Lower leg skin (tissue), 4 donors: ENCODE measurements at regions not wholly inside any gene's neighbourhood (a gene's known extent, or its start where the extent isn't known, plus 50 kb on each side); places are given as distances from the start of the nearest gene placed in this dataset.

Source experiments
- DNase-seq, 2 donors: peaks; one replicate each; pipeline ENCODE4 v3.0.0-alpha.2; 2019; ENCODE audit warnings: low spot score in 2 of 2
- H3K4me3 ChIP-seq: fragments of 200-600 bp; sonication (generic); 2 replicates; pipeline ENCODE4 v1.5.1; 2017; ENCODE audit warnings: mild to moderate bottlenecking, low read depth; ENCODE audit not compliant: poor library complexity, severe bottlenecking
- POLR2A ChIP-seq, 2 donors: fragments of 450-650 bp; IDR thresholded peaks; one replicate each; pipeline ENCODE4 v1.6.1; 2016 to 2017; ENCODE audit warnings: antibody characterized with exemption in 2 of 2, mild to moderate bottlenecking in 1 of 2, moderate library complexity in 1 of 2
- WGBS, 2 donors: methylation state at CpG; one replicate each; pipeline ENCODE4 v1.1.5; 2018; 5-methylcytosine and 5-hydroxymethylcytosine counted together
- intact Hi-C: fragments of 100-400 bp; cut with DNase I; formaldehyde crosslinking; loops from one replicate; pipeline ENCODE4 v1.15.0; 2023; ENCODE audit warnings: low total_unique reads
- TF ChIP-seq, protein P1 (sequence below), 3 donors: fragments of 450-650 bp; IDR thresholded peaks; one replicate each; pipeline ENCODE4 v1.5.1; 2016; ENCODE audit warnings: antibody characterized with exemption in 3 of 3, mild to moderate bottlenecking in 3 of 3, moderate library complexity in 2 of 3

DNA sequence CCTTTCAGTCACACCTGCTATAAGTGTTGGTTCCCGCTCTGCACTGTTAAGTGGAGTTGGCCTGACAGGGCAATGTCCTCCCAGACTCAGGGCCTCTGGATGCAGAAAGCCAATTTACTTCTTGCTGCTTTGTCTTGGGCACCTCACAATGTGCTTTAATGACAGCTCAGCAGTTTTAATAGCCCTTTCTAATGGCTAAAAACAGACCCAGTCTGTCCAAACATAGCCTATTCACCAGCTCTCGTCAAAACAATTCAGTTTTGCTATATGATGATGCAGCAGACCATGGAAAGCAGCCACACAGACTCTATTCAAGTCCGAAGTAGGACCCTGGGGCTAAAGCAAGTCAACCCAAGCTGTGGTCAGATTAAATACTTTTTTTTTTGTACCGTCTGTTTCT is 529.1 kb upstream of the SEMA6A start:
- no peak for TF ChIP-seq POLR2A (IDR thresholded peaks at IDR 0.05)
- TF ChIP-seq, protein P1, sequence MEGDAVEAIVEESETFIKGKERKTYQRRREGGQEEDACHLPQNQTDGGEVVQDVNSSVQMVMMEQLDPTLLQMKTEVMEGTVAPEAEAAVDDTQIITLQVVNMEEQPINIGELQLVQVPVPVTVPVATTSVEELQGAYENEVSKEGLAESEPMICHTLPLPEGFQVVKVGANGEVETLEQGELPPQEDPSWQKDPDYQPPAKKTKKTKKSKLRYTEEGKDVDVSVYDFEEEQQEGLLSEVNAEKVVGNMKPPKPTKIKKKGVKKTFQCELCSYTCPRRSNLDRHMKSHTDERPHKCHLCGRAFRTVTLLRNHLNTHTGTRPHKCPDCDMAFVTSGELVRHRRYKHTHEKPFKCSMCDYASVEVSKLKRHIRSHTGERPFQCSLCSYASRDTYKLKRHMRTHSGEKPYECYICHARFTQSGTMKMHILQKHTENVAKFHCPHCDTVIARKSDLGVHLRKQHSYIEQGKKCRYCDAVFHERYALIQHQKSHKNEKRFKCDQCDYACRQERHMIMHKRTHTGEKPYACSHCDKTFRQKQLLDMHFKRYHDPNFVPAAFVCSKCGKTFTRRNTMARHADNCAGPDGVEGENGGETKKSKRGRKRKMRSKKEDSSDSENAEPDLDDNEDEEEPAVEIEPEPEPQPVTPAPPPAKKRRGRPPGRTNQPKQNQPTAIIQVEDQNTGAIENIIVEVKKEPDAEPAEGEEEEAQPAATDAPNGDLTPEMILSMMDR (IDR thresholded peaks at IDR 0.05), result no peak
- intact Hi-C loops, result no loop called here
- WGBS, 2 donors, result 79 to 83% methylated on average over 4 of the region's 4 CpGs
- DNase-seq, result no peak
- no peak overlapping the region for H3K4me3 ChIP-seq

DNA sequence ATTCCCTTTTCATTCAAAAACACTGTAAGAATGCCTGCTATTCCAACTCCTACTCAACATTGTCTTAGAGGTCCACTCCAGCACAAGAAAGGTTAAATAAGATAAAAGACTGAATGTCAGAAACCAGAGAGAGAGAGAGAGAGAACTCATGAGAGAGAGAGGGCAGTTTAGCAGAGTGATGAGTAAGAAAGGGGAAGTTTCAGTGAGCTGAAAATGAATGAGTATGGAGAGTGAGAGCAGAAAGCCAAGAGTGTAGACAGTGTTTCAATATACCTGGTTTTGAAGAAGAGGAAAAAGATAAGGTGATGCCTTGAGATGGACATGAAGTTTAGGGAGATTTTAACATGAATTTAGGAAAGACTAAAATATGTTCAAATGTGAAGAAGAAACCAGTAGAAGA is 528.0 kb upstream of the SEMA6A start:
- no peak overlapping the region for H3K4me3 ChIP-seq
- TF ChIP-seq, protein P1 (IDR thresholded peaks at IDR 0.05), result no peak
- intact Hi-C loops, result no loop called here
- DNase-seq, result no peak

DNA sequence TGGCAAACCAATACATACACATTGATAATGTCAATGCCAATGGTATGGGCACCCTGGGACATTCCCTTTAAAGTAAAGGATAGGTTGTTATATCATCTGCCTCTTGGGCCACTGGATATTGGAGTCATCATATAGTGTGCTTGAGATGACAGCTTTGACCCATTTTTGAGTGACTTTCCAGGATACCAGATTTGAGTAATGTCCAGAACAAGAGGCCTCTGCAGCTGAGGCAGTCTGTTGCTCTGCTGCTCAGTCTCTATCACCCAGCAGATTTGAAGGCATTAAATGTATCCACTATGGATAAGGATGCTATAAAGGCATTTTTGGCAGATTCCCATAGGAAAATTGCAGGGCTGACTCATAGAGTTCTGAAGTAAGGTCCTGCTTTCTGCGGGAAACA is 525.6 kb upstream of the SEMA6A start:
- TF ChIP-seq POLR2A (IDR thresholded peaks at IDR 0.05), result no peak
- TF ChIP-seq, protein P1 (IDR thresholded peaks at IDR 0.05), result no peak
- 80 to 100% methylated on average over 1 of the region's 1 CpG for WGBS, 2 donors

DNA sequence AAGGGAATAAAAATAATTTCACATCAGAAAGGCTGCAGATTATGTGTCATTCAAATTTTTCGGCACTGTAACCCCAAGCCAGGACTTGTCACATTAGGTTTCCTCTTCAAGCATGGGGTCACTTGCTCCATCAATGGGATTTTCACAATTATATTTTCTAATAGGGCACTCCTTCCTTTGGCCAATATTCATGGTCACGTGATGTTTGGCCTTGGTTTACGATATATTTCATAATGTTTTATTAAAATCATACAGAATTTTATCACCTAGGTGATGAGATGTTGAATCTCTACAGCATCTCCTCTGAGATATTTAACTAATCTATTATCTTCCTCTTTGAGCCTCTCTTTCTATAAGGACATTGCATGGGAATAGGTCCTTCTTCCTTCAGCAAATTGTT is 523.5 kb upstream of the SEMA6A start:
- WGBS, 2 donors, result 88% methylated on average over 3 of the region's 3 CpGs
- TF ChIP-seq POLR2A (IDR thresholded peaks at IDR 0.05), result no peak
- TF ChIP-seq, protein P1 (IDR thresholded peaks at IDR 0.05), result no peak
- DNase-seq, result no peak
- H3K4me3 ChIP-seq, result no peak overlapping the region
- intact Hi-C loops, result no loop called here

More for the DNA sequence above, 525.6 kb upstream of the SEMA6A start:
- no peak overlapping the region for H3K4me3 ChIP-seq
- no peak for DNase-seq
- intact Hi-C loops, result no loop called here

DNA sequence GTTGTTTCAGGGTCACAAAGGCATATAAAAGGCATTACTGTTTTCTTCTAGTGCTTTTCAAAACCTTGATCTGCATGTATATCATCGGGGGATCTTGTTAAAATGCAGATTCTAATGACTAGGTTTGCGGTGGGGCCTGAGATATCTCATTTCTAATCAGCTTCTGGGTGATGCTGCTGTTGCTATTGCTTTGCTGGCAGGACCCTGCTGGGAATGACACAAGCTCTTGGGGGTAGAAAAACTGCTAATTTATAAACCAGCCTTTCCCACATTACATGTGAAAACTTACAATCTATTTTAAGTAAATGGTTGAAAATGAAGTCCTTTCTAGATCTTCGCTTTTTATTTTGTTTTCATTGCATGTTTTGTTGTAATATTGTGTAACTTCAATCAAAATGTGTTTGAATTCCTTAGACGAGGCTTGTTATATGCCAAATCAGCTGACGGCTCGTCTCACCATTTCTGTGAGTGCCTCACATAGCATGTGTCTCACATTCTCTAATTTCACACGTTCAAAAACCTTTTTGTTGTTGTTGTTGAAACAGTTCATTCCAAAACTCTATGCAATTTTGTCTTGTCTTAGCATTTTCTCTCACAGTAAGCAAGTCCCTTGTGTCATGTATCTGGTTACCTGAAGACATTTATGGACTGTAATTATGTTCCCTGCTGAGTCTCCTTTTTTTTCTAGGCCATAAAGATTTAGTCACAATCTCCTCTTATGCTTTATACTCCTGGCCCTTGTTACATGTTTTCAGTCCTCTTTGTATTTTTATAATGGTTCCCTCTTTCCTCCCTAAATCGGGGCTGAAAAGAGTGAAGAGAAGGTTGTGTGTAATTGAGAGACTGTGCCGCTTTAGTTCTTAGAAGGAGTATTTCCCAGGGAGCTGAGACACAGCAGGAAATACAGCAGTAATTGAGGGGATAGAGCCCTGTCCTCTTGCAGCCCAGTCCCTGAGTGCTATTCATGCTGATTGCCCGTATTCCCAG is 521.0 kb upstream of the SEMA6A start:
- 80 to 81% methylated on average over 10 of the region's 10 CpGs for WGBS, 2 donors
- no peak for TF ChIP-seq POLR2A (IDR thresholded peaks at IDR 0.05)
- TF ChIP-seq, protein P1 (IDR thresholded peaks at IDR 0.05), result no peak
- H3K4me3 ChIP-seq, result no peak overlapping the region
- DNase-seq, result no peak
- intact Hi-C loops, result no loop called here
